ENCODE measurements at regions not wholly inside any gene's neighbourhood (a gene's known extent, or its start where the extent isn't known, plus 50 kb on each side); places are given as distances from the start of the nearest gene placed in this dataset.

GRCh38 chr15:98203872-98204660 is 243.6 kb downstream of the ARRDC4 start:
- DNase-seq, result no peak

- no peak for DNase-seq
Measured at GRCh38 chr15:98207928-98208327, 247.4 kb downstream of the ARRDC4 start.

GRCh38 chr15:98213346-98213979 is 253.0 kb downstream of the ARRDC4 start:
- DNase-seq, result no peak

- DNase-seq, result no peak
Measured at GRCh38 chr15:98216166-98216565, 255.7 kb downstream of the ARRDC4 start.

GRCh38 chr15:98217356-98217755 is 256.9 kb downstream of the ARRDC4 start:
- DNase-seq, result no peak

- DNase-seq, result no peak
Measured at GRCh38 chr15:98221144-98221543, 260.6 kb downstream of the ARRDC4 start.

- no peak for DNase-seq
Measured at GRCh38 chr15:98221577-98221976, 261.1 kb downstream of the ARRDC4 start.

- no peak for DNase-seq
Measured at GRCh38 chr15:98226149-98226548, 265.6 kb downstream of the ARRDC4 start.

- DNase-seq, result no peak
Measured at GRCh38 chr15:98226578-98226977, 266.1 kb downstream of the ARRDC4 start.

GRCh38 chr15:98228846-98229245 is 268.3 kb downstream of the ARRDC4 start:
- DNase-seq, result no peak

GRCh38 chr15:98230975-98231374 is 270.5 kb downstream of the ARRDC4 start:
- no peak for DNase-seq

GRCh38 chr15:98231696-98232440 is 271.4 kb downstream of the ARRDC4 start:
- no peak for DNase-seq

GRCh38 chr15:98232761-98233160 is 272.3 kb downstream of the ARRDC4 start:
- no peak for DNase-seq

- DNase-seq, result no peak
Measured at GRCh38 chr15:98233873-98234272, 273.4 kb downstream of the ARRDC4 start.

GRCh38 chr15:98240303-98240702 is 279.8 kb downstream of the ARRDC4 start:
- no peak for DNase-seq

- no peak for DNase-seq
Measured at GRCh38 chr15:98241032-98241554, 280.6 kb downstream of the ARRDC4 start.

- no peak for DNase-seq
Measured at GRCh38 chr15:98257290-98257689, 296.8 kb downstream of the ARRDC4 start.

- no peak for DNase-seq
Measured at GRCh38 chr15:98263787-98264186, 303.3 kb downstream of the ARRDC4 start.

GRCh38 chr15:98266295-98266694 is 305.8 kb downstream of the ARRDC4 start:
- DNase-seq, result no peak

- no peak for DNase-seq
Measured at GRCh38 chr15:98268163-98268562, 307.7 kb downstream of the ARRDC4 start.

GRCh38 chr15:98272625-98273024 is 312.1 kb downstream of the ARRDC4 start:
- DNase-seq, result no peak

- no peak for DNase-seq
Measured at GRCh38 chr15:98276018-98276417, 315.5 kb downstream of the ARRDC4 start.

GRCh38 chr15:98277602-98278001 is 317.1 kb downstream of the ARRDC4 start:
- no peak for DNase-seq
